ENCODE measurements at regions not wholly inside any gene's neighbourhood (a gene's known extent, or its start where the extent isn't known, plus 50 kb on each side); places are given as distances from the start of the nearest gene placed in this dataset.

- TF ChIP-seq KDM6A (CRISPR knock-in tag; IDR thresholded peaks at IDR 0.05; ENCODE audit: low read depth) (peak; percentile 82; the same call in 1 of the 2 replicates), JARID2 (CRISPR knock-in tag; IDR thresholded peaks at IDR 0.05; ENCODE audit: insufficient replicate concordance) (no peak), NR2C2 (CRISPR knock-in tag; IDR thresholded peaks at IDR 0.05; ENCODE audit: borderline replicate concordance) (no peak), ZXDC (CRISPR knock-in tag; IDR thresholded peaks at IDR 0.05) (no peak), ZNF292 (CRISPR knock-in tag; IDR thresholded peaks at IDR 0.05; ENCODE audit: borderline replicate concordance, low read depth) (no peak), SP2 (CRISPR knock-in tag; IDR thresholded peaks at IDR 0.05) (no peak), MXD4 (CRISPR knock-in tag; IDR thresholded peaks at IDR 0.05) (no peak), SAP130 (CRISPR knock-in tag; IDR thresholded peaks at IDR 0.05; ENCODE audit: low read depth) (no peak; the same call in 1 of the 2 replicates), ZNF781 (CRISPR knock-in tag; IDR thresholded peaks at IDR 0.05; ENCODE audit: borderline replicate concordance, not compliant biosample characterization) (no peak), HNF4G (IDR thresholded peaks at IDR 0.05; ENCODE audit: borderline replicate concordance, low read depth, low read length) (0 out of 2 replicates have a peak, but pooled peaks have one; percentile 7), HNF4G (CRISPR knock-in tag; IDR thresholded peaks at IDR 0.05; ENCODE audit: borderline replicate concordance, low read depth) (0 out of 2 replicates have a peak, but pooled peaks have one; percentile 42), YY1 (IDR thresholded peaks at IDR 0.05; ENCODE audit: insufficient read depth, insufficient replicate concordance, low read depth, low read length) (no peak)
These were observed 204.8 kb upstream of the GALNT5 start (continued) for GRCh38 chr2:157052685-157053224.

All from HepG2 (cell line).